DOHH2 (cell line): ENCODE measurements at regions not wholly inside any gene's neighbourhood (a gene's known extent, or its start where the extent isn't known, plus 50 kb on each side); places are given as distances from the start of the nearest gene placed in this dataset.

Source experiments
- H3F3A ChIP-seq: fragments of 200-600 bp; sonication (generic), shearing (Covaris generic); 2 replicates; pipeline ENCODE4 v1.6.0; 2016; ENCODE audit warnings: antibody characterized with exemption, mild to moderate bottlenecking; ENCODE audit not compliant: control insufficient read depth, insufficient read depth
- H3K27ac ChIP-seq: fragments of 200-600 bp; sonication (generic); 2 replicates; pipeline ENCODE4 v1.5.1; 2014; ENCODE audit warnings: low read depth, mild to moderate bottlenecking, low read length, moderate library complexity
- H3K27me3 ChIP-seq: fragments of 200-600 bp; sonication (generic); 2 replicates; pipeline ENCODE4 v1.6.1; 2014; ENCODE audit warnings: mild to moderate bottlenecking, low read length, mixed read lengths; ENCODE audit not compliant: control insufficient read depth
- H3K36me3 ChIP-seq: fragments of 200-600 bp; sonication (generic); 2 replicates; pipeline ENCODE4 v1.6.1; 2014; ENCODE audit warnings: mild to moderate bottlenecking, low read length, moderate library complexity, mixed read lengths; ENCODE audit not compliant: control insufficient read depth
- H3K4me1 ChIP-seq: fragments of 200-600 bp; sonication (generic); 2 replicates; pipeline ENCODE4 v1.6.1; 2014; ENCODE audit warnings: mild to moderate bottlenecking, low read length, mixed read lengths; ENCODE audit not compliant: control insufficient read depth
- H3K4me2 ChIP-seq: fragments of 200-600 bp; sonication (generic); 2 replicates; pipeline ENCODE4 v1.6.0; 2014; ENCODE audit warnings: mild to moderate bottlenecking, low read length, moderate library complexity
- H3K4me3 ChIP-seq: fragments of 200-600 bp; sonication (generic); 2 replicates; pipeline ENCODE4 v1.5.1; 2014; ENCODE audit warnings: mild to moderate bottlenecking, low read length, mixed read lengths
- H3K79me2 ChIP-seq: fragments of 200-600 bp; sonication (generic); 2 replicates; pipeline ENCODE4 v1.6.1; 2014; ENCODE audit warnings: mild to moderate bottlenecking, low read length, mixed read lengths; ENCODE audit not compliant: control insufficient read depth
- H3K9me2 ChIP-seq: fragments of 200-600 bp; sonication (generic); replicated peaks from 2 replicates; pipeline ENCODE4 v1.6.1; 2014; ENCODE audit warnings: mild to moderate bottlenecking, low read length, mixed read lengths; ENCODE audit not compliant: control insufficient read depth
- H3K9me3 ChIP-seq: fragments of 200-600 bp; sonication (generic); 2 replicates; pipeline ENCODE4 v1.6.1; 2014; ENCODE audit warnings: antibody characterized with exemption, low read length, mixed read lengths; ENCODE audit not compliant: control insufficient read depth, insufficient read depth
- H4K20me1 ChIP-seq: fragments of 200-600 bp; sonication (generic); 2 replicates; pipeline ENCODE4 v1.6.0; 2014; ENCODE audit warnings: low read depth, mild to moderate bottlenecking, antibody characterized with exemption, low read length, moderate library complexity; ENCODE audit not compliant: control insufficient read depth, insufficient read depth
- EZH2phosphoT487 ChIP-seq: fragments of 200-600 bp; sonication (generic); IDR thresholded peaks from 2 replicates; pipeline ENCODE4 v1.6.1; 2017; ENCODE audit warnings: borderline replicate concordance, mild to moderate bottlenecking, antibody characterized with exemption, low read length, moderate library complexity, mixed read lengths
- TF ChIP-seq, protein P1 (sequence below): fragments of 200-600 bp; sonication (generic); IDR thresholded peaks from one replicate; pipeline ENCODE4 v1.5.1; 2014; ENCODE audit warnings: antibody characterized with exemption, mild to moderate bottlenecking, low read depth, low read length; ENCODE audit not compliant: poor library complexity, severe bottlenecking

GRCh38 chr11:33598426-33599069 is 102.1 kb downstream of the C11orf91 start:
- H3K9me2 ChIP-seq, result no peaks in the 10 kb centered on the region
- H4K20me1 ChIP-seq, result no peaks in the 10 kb centered on the region
- H3F3A ChIP-seq, result no peaks in the 10 kb centered on the region; the same call in 1 of the 2 replicates
- H3K9me3 ChIP-seq, result no peaks in the 10 kb centered on the region
- no peak overlapping the region for H3K27ac ChIP-seq
- no peaks in the 10 kb centered on the region for H3K79me2 ChIP-seq
- no peak overlapping the region for H3K4me2 ChIP-seq
- no peak for TF ChIP-seq EZH2phosphoT487
- TF ChIP-seq, protein P1, sequence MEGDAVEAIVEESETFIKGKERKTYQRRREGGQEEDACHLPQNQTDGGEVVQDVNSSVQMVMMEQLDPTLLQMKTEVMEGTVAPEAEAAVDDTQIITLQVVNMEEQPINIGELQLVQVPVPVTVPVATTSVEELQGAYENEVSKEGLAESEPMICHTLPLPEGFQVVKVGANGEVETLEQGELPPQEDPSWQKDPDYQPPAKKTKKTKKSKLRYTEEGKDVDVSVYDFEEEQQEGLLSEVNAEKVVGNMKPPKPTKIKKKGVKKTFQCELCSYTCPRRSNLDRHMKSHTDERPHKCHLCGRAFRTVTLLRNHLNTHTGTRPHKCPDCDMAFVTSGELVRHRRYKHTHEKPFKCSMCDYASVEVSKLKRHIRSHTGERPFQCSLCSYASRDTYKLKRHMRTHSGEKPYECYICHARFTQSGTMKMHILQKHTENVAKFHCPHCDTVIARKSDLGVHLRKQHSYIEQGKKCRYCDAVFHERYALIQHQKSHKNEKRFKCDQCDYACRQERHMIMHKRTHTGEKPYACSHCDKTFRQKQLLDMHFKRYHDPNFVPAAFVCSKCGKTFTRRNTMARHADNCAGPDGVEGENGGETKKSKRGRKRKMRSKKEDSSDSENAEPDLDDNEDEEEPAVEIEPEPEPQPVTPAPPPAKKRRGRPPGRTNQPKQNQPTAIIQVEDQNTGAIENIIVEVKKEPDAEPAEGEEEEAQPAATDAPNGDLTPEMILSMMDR, result no peak
- H3K36me3 ChIP-seq, result peaks cover 2% of the 10 kb centered on the region; the same call in 1 of the 2 replicates
- no peaks in the 10 kb centered on the region for H3K4me1 ChIP-seq
- no peak overlapping the region for H3K4me3 ChIP-seq
- no peaks in the 10 kb centered on the region for H3K27me3 ChIP-seq

DNA sequence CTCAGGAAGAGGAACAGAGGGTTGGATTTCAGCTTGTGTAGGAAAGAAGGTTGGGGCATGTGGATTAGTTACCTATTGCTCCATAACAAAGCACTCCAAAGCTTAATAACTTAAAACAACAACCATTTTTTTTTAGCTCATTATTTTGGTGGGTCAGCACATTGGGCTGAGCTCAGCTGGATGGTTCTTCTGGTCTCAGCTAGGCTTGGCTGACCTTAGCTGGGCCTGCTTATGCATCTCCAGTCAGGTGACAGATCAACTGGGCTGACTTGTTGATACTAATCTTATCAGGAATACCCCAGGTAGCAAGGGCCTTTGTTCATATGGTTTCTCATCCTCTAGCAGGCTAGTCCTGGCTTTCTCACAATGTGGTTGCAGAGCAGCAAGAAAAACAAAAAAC is 106.4 kb downstream of the C11orf91 start:
- TF ChIP-seq, protein P1, result no peak
- no peak for TF ChIP-seq EZH2phosphoT487
- H3K27ac ChIP-seq, result no peak overlapping the region
- no peak overlapping the region for H3K4me3 ChIP-seq

DNA sequence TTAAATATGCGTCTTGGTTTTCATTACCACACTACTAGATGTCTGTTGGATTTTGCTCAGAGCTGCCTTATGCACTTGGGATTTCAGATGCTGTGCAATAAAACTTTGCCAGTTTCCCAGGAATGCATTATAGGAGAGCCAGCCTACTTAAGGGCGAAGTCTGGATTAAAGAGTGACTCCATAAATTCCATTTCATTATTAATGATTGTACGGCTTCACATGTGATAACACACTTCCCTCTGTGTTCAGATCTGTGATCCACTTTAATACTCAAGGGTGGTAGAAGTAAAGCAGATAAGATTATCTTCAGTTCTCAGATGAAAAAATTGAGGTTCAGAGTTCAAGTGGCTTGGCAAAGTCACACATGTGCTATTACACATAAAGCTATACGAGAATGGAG is 110.2 kb downstream of the C11orf91 start:
- no peaks in the 10 kb centered on the region for H3K9me2 ChIP-seq
- H3K4me1 ChIP-seq, result no peaks in the 10 kb centered on the region
- H3K27ac ChIP-seq, result no peak overlapping the region
- no peaks in the 10 kb centered on the region for H3F3A ChIP-seq
- no peaks in the 10 kb centered on the region for H3K27me3 ChIP-seq
- no peak overlapping the region for H3K4me3 ChIP-seq
- H3K79me2 ChIP-seq, result no peaks in the 10 kb centered on the region
- no peaks in the 10 kb centered on the region for H4K20me1 ChIP-seq
- TF ChIP-seq, protein P1, result no peak
- no peak for TF ChIP-seq EZH2phosphoT487
- 0 out of 2 replicates have a peak, but pooled peaks cover 3% of the 10 kb centered on the region for H3K36me3 ChIP-seq
- no peak overlapping the region for H3K4me2 ChIP-seq
- H3K9me3 ChIP-seq, result no peaks in the 10 kb centered on the region

More for the DNA sequence above, 106.4 kb downstream of the C11orf91 start:
- no peaks in the 10 kb centered on the region for H3K36me3 ChIP-seq
- no peak overlapping the region for H3K4me2 ChIP-seq
- no peaks in the 10 kb centered on the region for H3K9me3 ChIP-seq
- H3K79me2 ChIP-seq, result no peaks in the 10 kb centered on the region
- no peaks in the 10 kb centered on the region for H3K27me3 ChIP-seq
- H3F3A ChIP-seq, result no peaks in the 10 kb centered on the region
- no peaks in the 10 kb centered on the region for H4K20me1 ChIP-seq
- H3K4me1 ChIP-seq, result no peaks in the 10 kb centered on the region
- H3K9me2 ChIP-seq, result no peaks in the 10 kb centered on the region
